ENCODE measurements at regions not wholly inside any gene's neighbourhood (a gene's known extent, or its start where the extent isn't known, plus 50 kb on each side); places are given as distances from the start of the nearest gene placed in this dataset.

DNA sequence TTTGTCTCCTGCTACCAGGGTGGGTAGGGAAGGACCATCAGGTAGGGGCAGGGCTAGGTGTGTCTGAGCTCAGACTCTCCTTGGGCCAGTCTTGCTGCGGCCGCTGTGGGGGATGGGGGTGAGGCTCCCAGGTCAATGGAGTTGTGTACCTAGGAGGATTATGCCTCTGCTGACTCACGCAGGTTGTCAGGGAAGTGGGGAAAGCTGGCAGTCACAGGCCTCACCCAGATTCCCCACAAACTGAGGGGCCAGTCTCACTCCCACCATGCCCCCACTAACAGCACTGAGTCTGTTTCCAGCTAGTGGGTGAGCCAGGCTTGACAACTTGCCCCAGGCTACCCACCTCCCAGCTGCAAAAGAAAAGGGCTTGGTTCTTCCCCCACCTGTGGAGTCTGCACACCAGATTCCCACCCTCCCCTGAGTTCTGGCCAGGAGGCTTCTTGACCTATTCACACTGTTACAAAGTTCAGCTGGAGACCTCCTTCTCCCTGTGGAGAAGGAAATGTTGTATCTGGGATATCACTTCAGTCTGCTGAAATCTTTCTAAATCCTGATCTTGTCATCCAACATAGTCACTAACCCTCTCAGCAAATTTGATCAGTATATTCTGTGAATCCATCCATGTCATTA lies 69.2 kb upstream of the GJA8 start:
- TF ChIP-seq, protein P1, sequence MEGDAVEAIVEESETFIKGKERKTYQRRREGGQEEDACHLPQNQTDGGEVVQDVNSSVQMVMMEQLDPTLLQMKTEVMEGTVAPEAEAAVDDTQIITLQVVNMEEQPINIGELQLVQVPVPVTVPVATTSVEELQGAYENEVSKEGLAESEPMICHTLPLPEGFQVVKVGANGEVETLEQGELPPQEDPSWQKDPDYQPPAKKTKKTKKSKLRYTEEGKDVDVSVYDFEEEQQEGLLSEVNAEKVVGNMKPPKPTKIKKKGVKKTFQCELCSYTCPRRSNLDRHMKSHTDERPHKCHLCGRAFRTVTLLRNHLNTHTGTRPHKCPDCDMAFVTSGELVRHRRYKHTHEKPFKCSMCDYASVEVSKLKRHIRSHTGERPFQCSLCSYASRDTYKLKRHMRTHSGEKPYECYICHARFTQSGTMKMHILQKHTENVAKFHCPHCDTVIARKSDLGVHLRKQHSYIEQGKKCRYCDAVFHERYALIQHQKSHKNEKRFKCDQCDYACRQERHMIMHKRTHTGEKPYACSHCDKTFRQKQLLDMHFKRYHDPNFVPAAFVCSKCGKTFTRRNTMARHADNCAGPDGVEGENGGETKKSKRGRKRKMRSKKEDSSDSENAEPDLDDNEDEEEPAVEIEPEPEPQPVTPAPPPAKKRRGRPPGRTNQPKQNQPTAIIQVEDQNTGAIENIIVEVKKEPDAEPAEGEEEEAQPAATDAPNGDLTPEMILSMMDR (IDR thresholded peaks at IDR 0.05): no peak
- TF ChIP-seq POLR2A (IDR thresholded peaks at IDR 0.05) (no peak), POLR2AphosphoS5 (IDR thresholded peaks at IDR 0.05) (no peak), EP300 (IDR thresholded peaks at IDR 0.05) (no peak)
- DNase-seq (ENCODE audit: low spot score in 2 of 2): no peak
- Histone ChIP-seq H3K27ac (no peak overlapping the region), H3K36me3 (no peaks in the 10 kb centered on the region), H3K9me3 (no peaks in the 10 kb centered on the region), H3K4me3 (no peak overlapping the region), H3K27me3 (peaks cover 13% of the 10 kb centered on the region), H3K4me1 (no peaks in the 10 kb centered on the region)
- 96% methylated on average over 3 of the region's 3 CpGs for WGBS

DNA sequence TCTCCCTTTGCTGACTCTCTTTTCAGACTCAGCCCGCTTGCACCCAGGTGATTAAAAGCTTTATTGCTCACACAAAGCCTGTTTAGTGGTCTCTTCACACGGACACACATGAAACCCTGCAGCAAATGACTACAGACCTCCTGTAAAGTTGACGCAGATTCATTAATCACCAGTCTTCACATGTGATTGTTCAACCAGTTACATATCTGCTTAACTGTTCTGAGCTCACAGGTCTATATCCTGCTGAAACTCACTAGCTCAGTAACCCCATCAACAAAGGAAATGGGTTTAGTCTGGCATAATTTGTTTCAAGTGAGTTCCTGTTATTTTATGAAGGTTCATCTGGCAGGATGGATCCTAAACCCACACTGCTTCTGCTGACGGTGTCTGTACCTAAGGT lies 68.4 kb upstream of the GJA8 start:
- TF ChIP-seq POLR2AphosphoS5 (IDR thresholded peaks at IDR 0.05) (no peak), POLR2A (IDR thresholded peaks at IDR 0.05) (no peak), EP300 (IDR thresholded peaks at IDR 0.05) (no peak)
- TF ChIP-seq, protein P1 (IDR thresholded peaks at IDR 0.05): no peak
- Histone ChIP-seq H3K4me1 (no peaks in the 10 kb centered on the region), H3K4me3 (no peak overlapping the region), H3K27me3 (peaks cover 13% of the 10 kb centered on the region), H3K9me3 (no peaks in the 10 kb centered on the region), H3K27ac (no peak overlapping the region), H3K36me3 (no peaks in the 10 kb centered on the region)
- DNase-seq (ENCODE audit: low spot score in 2 of 2): no peak
- WGBS: 61% methylated on average over 4 of the region's 4 CpGs

DNA sequence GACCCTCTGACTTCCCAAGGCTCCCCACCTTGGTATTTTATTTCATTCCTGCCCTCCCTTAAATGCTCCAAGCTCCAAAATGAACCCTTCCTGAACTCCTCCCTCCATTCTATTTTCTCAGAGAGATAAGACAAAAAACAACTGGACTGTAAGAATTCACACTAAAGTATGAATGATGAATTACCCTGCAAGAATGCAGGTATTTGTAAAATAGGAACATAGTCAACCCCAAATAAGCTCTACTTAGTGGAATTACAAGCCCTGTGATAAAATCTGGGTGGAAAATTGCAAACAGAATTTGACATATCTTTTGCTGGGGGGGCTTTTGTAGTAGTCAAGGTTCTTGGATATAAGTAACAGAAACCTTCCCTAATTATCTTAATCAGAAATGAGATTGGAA lies 67.8 kb upstream of the GJA8 start:
- H3K4me1 ChIP-seq: no peaks in the 10 kb centered on the region
- peaks cover 13% of the 10 kb centered on the region for H3K27me3 ChIP-seq
- no peaks in the 10 kb centered on the region for H3K36me3 ChIP-seq
- H3K4me3 ChIP-seq: no peak overlapping the region
- no peaks in the 10 kb centered on the region for H3K9me3 ChIP-seq
- no peak for DNase-seq (ENCODE audit: low spot score in 2 of 2)
- TF ChIP-seq POLR2A (IDR thresholded peaks at IDR 0.05): no peak
- no peak for TF ChIP-seq EP300 (IDR thresholded peaks at IDR 0.05)
- TF ChIP-seq, protein P1 (IDR thresholded peaks at IDR 0.05): no peak
- TF ChIP-seq POLR2AphosphoS5 (IDR thresholded peaks at IDR 0.05): no peak
- H3K27ac ChIP-seq: no peak overlapping the region

DNA sequence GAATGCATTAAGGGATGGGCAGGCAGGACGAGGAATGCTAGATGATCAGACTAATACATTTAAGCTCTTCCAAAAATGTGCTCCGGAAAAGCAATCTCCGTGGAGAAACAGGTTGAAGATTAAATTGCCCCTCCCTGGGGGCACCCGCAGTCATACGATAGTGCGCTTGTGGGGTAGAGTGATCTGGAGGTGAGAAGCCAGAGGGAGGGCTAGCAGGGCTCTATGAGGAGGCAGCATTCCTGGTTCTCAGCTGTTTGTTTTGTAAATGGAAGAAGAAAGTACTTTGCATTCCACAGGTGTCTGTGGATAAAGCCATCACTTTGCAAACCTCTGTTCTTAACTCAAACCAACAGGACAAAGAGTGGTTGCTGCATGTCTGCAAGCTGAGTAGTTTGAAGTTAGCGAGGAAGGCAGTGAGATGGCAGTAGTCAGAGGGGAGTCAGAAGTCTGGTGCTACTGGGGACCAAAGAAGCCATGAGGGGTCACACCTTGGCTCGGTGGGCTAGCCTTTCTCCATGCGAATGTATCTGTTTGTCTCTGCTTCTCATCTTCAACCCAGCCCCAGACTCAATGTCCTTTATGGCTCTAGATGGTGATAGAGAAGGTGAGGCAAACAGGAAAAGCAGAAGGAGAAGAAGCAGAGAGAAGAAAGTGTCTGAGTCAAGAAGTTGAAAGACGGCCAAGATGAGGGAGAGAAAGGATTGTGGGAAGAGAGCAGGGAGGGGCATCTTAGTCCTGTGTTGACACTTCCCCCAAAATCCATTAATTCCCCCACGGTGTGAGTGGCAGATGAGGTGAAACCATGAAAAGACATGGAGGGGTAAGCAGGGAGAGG lies 65.2 kb upstream of the GJA8 start:
- no peak for TF ChIP-seq POLR2AphosphoS5 (IDR thresholded peaks at IDR 0.05)
- TF ChIP-seq, protein P1 (IDR thresholded peaks at IDR 0.05): no peak
- no peak for TF ChIP-seq POLR2A (IDR thresholded peaks at IDR 0.05)
- TF ChIP-seq EP300 (IDR thresholded peaks at IDR 0.05): no peak

DNA sequence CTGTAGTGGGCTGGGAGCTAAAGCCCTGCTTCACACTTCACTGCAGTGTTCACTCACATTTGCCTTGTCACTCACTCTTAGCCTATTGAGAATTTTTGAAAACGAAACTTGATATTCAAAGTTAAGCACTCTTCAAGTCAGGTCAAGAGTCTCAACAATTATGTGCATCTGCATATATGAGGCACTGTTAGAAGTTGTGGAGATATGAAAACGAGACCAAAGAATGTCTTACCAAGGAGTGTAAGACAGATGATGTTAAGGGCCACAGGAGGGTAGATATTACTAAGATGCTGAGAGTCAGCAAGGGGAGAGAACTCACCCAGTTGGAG lies 64.7 kb upstream of the GJA8 start:
- Histone ChIP-seq H3K27me3 (peaks cover 12% of the 10 kb centered on the region), H3K36me3 (no peaks in the 10 kb centered on the region), H3K9me3 (no peaks in the 10 kb centered on the region), H3K4me1 (no peaks in the 10 kb centered on the region), H3K4me3 (no peak overlapping the region), H3K27ac (no peak overlapping the region)
- WGBS: 47% methylated on average over 2 of the region's 2 CpGs
- TF ChIP-seq POLR2A (IDR thresholded peaks at IDR 0.05) (no peak), POLR2AphosphoS5 (IDR thresholded peaks at IDR 0.05) (no peak), EP300 (IDR thresholded peaks at IDR 0.05) (no peak)
- TF ChIP-seq, protein P1 (IDR thresholded peaks at IDR 0.05): no peak
- DNase-seq (ENCODE audit: low spot score in 2 of 2): no peak

More for the DNA sequence above, 65.2 kb upstream of the GJA8 start:
- no peaks in the 10 kb centered on the region for H3K9me3 ChIP-seq
- H3K4me1 ChIP-seq: no peaks in the 10 kb centered on the region
- DNase-seq (ENCODE audit: low spot score in 2 of 2): no peak
- H3K27me3 ChIP-seq: peaks cover 13% of the 10 kb centered on the region
- H3K36me3 ChIP-seq: no peaks in the 10 kb centered on the region
- 51% methylated on average over 11 of the region's 11 CpGs for WGBS
- no peak overlapping the region for H3K27ac ChIP-seq
- no peak overlapping the region for H3K4me3 ChIP-seq
